Hepatocyte (in vitro differentiated cells): ENCODE measurements at regions not wholly inside any gene's neighbourhood (a gene's known extent, or its start where the extent isn't known, plus 50 kb on each side); places are given as distances from the start of the nearest gene placed in this dataset.

Experiments used
- EZH2 ChIP-seq: fragments of 200-600 bp; sonication (generic); IDR thresholded peaks from 2 replicates; pipeline ENCODE4 v1.6.1; 2016; ENCODE audit warnings: antibody characterized with exemption, mild to moderate bottlenecking, borderline replicate concordance
- TF ChIP-seq, protein P1 (sequence below): fragments of 200-600 bp; sonication (generic); IDR thresholded peaks from 2 replicates; pipeline ENCODE4 v1.5.1; 2016; ENCODE audit warnings: antibody characterized with exemption, mild to moderate bottlenecking; ENCODE audit not compliant: poor library complexity

- no peak for TF ChIP-seq EZH2
- TF ChIP-seq, protein P1, sequence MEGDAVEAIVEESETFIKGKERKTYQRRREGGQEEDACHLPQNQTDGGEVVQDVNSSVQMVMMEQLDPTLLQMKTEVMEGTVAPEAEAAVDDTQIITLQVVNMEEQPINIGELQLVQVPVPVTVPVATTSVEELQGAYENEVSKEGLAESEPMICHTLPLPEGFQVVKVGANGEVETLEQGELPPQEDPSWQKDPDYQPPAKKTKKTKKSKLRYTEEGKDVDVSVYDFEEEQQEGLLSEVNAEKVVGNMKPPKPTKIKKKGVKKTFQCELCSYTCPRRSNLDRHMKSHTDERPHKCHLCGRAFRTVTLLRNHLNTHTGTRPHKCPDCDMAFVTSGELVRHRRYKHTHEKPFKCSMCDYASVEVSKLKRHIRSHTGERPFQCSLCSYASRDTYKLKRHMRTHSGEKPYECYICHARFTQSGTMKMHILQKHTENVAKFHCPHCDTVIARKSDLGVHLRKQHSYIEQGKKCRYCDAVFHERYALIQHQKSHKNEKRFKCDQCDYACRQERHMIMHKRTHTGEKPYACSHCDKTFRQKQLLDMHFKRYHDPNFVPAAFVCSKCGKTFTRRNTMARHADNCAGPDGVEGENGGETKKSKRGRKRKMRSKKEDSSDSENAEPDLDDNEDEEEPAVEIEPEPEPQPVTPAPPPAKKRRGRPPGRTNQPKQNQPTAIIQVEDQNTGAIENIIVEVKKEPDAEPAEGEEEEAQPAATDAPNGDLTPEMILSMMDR = no peak
These were observed 591.9 kb upstream of the IGFBP3 start for GRCh38 chr7:46512891-46513413.
